SK-N-SH (cell line): ENCODE measurements at regions not wholly inside any gene's neighbourhood (a gene's known extent, or its start where the extent isn't known, plus 50 kb on each side); places are given as distances from the start of the nearest gene placed in this dataset.

Experiments used
- CTCF ChIA-PET: fragments of 300-600, 350-600 bp; formaldehyde crosslinking; extraction: SDS; loops from one replicate; lab custom pipeline; 2021; lab: Yijun Ruan, JAX
- POLR2A ChIA-PET: fragments of 350-600 bp; sonication (Branson Sonifier 250); formaldehyde crosslinking; extraction: SDS; loops from one replicate; lab custom pipeline; 2020; ENCODE audit warnings: antibody characterized with exemption, inconsistent platforms; lab: Yijun Ruan, JAX
- DNase-seq: peaks from one replicate; pipeline ENCODE4 v3.0.0; 2012
- H2AFZ ChIP-seq: fragments of 200-600 bp; sonication (generic); 2 replicates; pipeline ENCODE4 v1.8.1; 2016; ENCODE audit warnings: antibody characterized with exemption, mild to moderate bottlenecking, low read depth
- H3F3A ChIP-seq: fragments of 200-600 bp; sonication (generic); replicated peaks from 2 replicates; pipeline ENCODE3; 2016; ENCODE audit warnings: antibody characterized with exemption, mild to moderate bottlenecking; ENCODE audit not compliant: insufficient read depth
- H3K27ac ChIP-seq, 2 experiments: fragments of 200-500 bp in 1 of 2; fragments of 200-600 bp in 1 of 2; sonication (Bioruptor generic) in 1 of 2; sonication (generic), shearing (Covaris generic) in 1 of 2; 2 replicates each; pipeline versions ENCODE4 v1.5.1 to v1.6.1; 2014 to 2016; ENCODE audit warnings: low read depth in 2 of 2, inconsistent platforms in 1 of 2, low read length in 1 of 2, mild to moderate bottlenecking in 1 of 2, mixed read lengths in 1 of 2
- H3K27me3 ChIP-seq: fragments of 200-600 bp; sonication (generic), shearing (Covaris generic); 2 replicates; pipeline ENCODE4 v1.6.1; 2016; ENCODE audit warnings: mixed run types; ENCODE audit not compliant: insufficient read depth
- H3K36me3 ChIP-seq, 2 experiments: fragments of 200-500 bp in 1 of 2; fragments of 200-600 bp in 1 of 2; sonication (Bioruptor generic) in 1 of 2; sonication (generic) in 1 of 2; replicated peaks in 1 of 2; 2 replicates each; pipeline versions ENCODE3 to v1.5.1; 2014 to 2016; ENCODE audit warnings: low read length in 1 of 2, mild to moderate bottlenecking in 1 of 2; ENCODE audit not compliant: insufficient read depth in 2 of 2, control insufficient read depth in 1 of 2
- H3K4me1 ChIP-seq, 2 experiments: fragments of 200-500 bp in 1 of 2; fragments of 200-600 bp in 1 of 2; sonication (Bioruptor generic) in 1 of 2; sonication (generic), shearing (Covaris generic) in 1 of 2; 2 replicates each; pipeline versions ENCODE4 v1.5.1 to v1.6.1; 2014 to 2016; ENCODE audit warnings: low read depth in 1 of 2, low read length in 1 of 2, mixed run types in 1 of 2; ENCODE audit not compliant: insufficient read depth in 2 of 2, control insufficient read depth in 1 of 2
- H3K4me2 ChIP-seq: fragments of 200-600 bp; sonication (generic), shearing (Covaris generic); 2 replicates; pipeline ENCODE4 v1.6.1; 2017; ENCODE audit warnings: mixed run types
- H3K4me3 ChIP-seq, 2 experiments: fragments of 200-500 bp in 1 of 2; fragments of 200-600 bp in 1 of 2; sonication (Bioruptor generic) in 1 of 2; sonication (generic), shearing (Covaris generic) in 1 of 2; 2 replicates each; pipeline versions ENCODE4 v1.5.1 to v1.8.1; 2014 to 2016; ENCODE audit warnings: low read depth in 2 of 2, inconsistent platforms in 1 of 2, low read length in 1 of 2, mild to moderate bottlenecking in 1 of 2, mixed read lengths in 1 of 2, moderate library complexity in 1 of 2
- H3K79me2 ChIP-seq: fragments of 200-600 bp; sonication (generic); 2 replicates; pipeline ENCODE4 v1.8.1; 2017; ENCODE audit warnings: mild to moderate bottlenecking; ENCODE audit not compliant: insufficient read depth
- H3K9ac ChIP-seq: fragments of 200-600 bp; sonication (generic); 2 replicates; pipeline ENCODE4 v1.6.1; 2017; ENCODE audit warnings: mixed run types
- H3K9me2 ChIP-seq: fragments of 200-600 bp; sonication (generic); 2 replicates; pipeline ENCODE4 v1.6.1; 2017; ENCODE audit warnings: mixed run types
- H3K9me3 ChIP-seq: fragments of 200-600 bp; sonication (generic); 2 replicates; pipeline ENCODE4 v1.6.1; 2017; ENCODE audit warnings: mixed run types, mild to moderate bottlenecking, moderate library complexity
- H4K20me1 ChIP-seq: fragments of 200-600 bp; sonication (generic); 2 replicates; pipeline ENCODE4 v1.6.1; 2017; ENCODE audit warnings: mild to moderate bottlenecking, mixed run types; ENCODE audit not compliant: insufficient read depth
- CHD2 ChIP-seq: fragments of 150-350 bp; IDR thresholded peaks from 2 replicates; pipeline ENCODE4 v1.6.1; 2018; ENCODE audit warnings: low read length; ENCODE audit not compliant: partially characterized antibody
- CTCF ChIP-seq: fragments of 200-600 bp; sonication (generic); IDR thresholded peaks from 2 replicates; pipeline ENCODE4 v1.6.1; 2017; ENCODE audit warnings: antibody characterized with exemption, mild to moderate bottlenecking, moderate library complexity
- ELF1 ChIP-seq: IDR thresholded peaks from 2 replicates; pipeline ENCODE4 v1.4.0; 2012
- EZH2phosphoT487 ChIP-seq: fragments of 200-600 bp; sonication (generic); IDR thresholded peaks from 2 replicates; pipeline ENCODE4 v1.6.1; 2017; ENCODE audit warnings: low read depth, mixed run types, mild to moderate bottlenecking, antibody characterized with exemption, moderate library complexity, borderline replicate concordance
- FOXM1 ChIP-seq: IDR thresholded peaks from 2 replicates; pipeline ENCODE4 v1.4.0; 2012; ENCODE audit warnings: low read depth, mild to moderate bottlenecking
- GABPA ChIP-seq: IDR thresholded peaks from 2 replicates; pipeline ENCODE4 v1.4.0; 2012; ENCODE audit warnings: low read depth, mild to moderate bottlenecking
- GATA2 ChIP-seq: sonication (generic); formaldehyde crosslinking; IDR thresholded peaks from 2 replicates; pipeline ENCODE4 v1.5.0; 2020; ENCODE audit warnings: mild to moderate bottlenecking, missing genetic modification reagents
- MEF2A ChIP-seq: IDR thresholded peaks from 2 replicates; pipeline ENCODE4 v1.4.0; 2012; ENCODE audit warnings: low read depth, borderline replicate concordance
- NRF1 ChIP-seq: IDR thresholded peaks from 2 replicates; pipeline ENCODE4 v1.6.1; 2012; ENCODE audit warnings: low read depth, mild to moderate bottlenecking, low read length
- POLR2AphosphoS5 ChIP-seq: IDR thresholded peaks from 2 replicates; pipeline ENCODE4 v1.6.1; 2012; ENCODE audit warnings: low read depth, low read length
- RAD21 ChIP-seq: IDR thresholded peaks from 2 replicates; pipeline ENCODE4 v1.6.1; 2012; ENCODE audit warnings: mild to moderate bottlenecking, low read length
- REST ChIP-seq: IDR thresholded peaks from 2 replicates; pipeline ENCODE4 v1.6.1; 2012; ENCODE audit warnings: mild to moderate bottlenecking, low read depth, low read length, moderate library complexity
- RFX5 ChIP-seq: IDR thresholded peaks from 2 replicates; pipeline ENCODE4 v1.6.1; 2012; ENCODE audit warnings: mild to moderate bottlenecking, improper control_type of control experiment, low read length
- RXRA ChIP-seq: IDR thresholded peaks from 2 replicates; pipeline ENCODE4 v1.4.0; 2012; ENCODE audit warnings: low read depth, mild to moderate bottlenecking, borderline replicate concordance
- SMC3 ChIP-seq: IDR thresholded peaks from 2 replicates; pipeline ENCODE4 v1.6.1; 2012; ENCODE audit warnings: low read depth, low read length, improper control_type of control experiment
- USF1 ChIP-seq: IDR thresholded peaks from 2 replicates; pipeline ENCODE4 v1.4.0; 2012; ENCODE audit warnings: low read depth, borderline replicate concordance
- USF2 ChIP-seq: fragments of 150-350 bp; IDR thresholded peaks from 2 replicates; pipeline ENCODE4 v1.6.1; 2017; ENCODE audit warnings: antibody characterized with exemption, low read length, low read depth, borderline replicate concordance
- YY1 ChIP-seq: IDR thresholded peaks from 2 replicates; pipeline ENCODE4 v1.4.0; 2012; ENCODE audit warnings: low read depth, mild to moderate bottlenecking
- ZBTB33 ChIP-seq: IDR thresholded peaks from 2 replicates; pipeline ENCODE4 v1.4.0; 2012; ENCODE audit warnings: low read depth, borderline replicate concordance
- WGBS: methylation state at CpG from one replicate; pipeline ENCODE4 v1.1.6; 2017; ENCODE audit warnings: low lambda C conversion rate; 5-methylcytosine and 5-hydroxymethylcytosine counted together

- Histone ChIP-seq H3K36me3 (no peaks in the 10 kb centered on the region), H3K9ac (no peak overlapping the region), H3K27ac (no peak overlapping the region), H3F3A (no peaks in the 10 kb centered on the region), H3K79me2 (no peaks in the 10 kb centered on the region), H3K9me3 (no peaks in the 10 kb centered on the region), H4K20me1 (no peaks in the 10 kb centered on the region), H3K4me2 (no peak overlapping the region), H3K4me3 (no peak overlapping the region), H3K27me3 (no peaks in the 10 kb centered on the region), H2AFZ (no peak overlapping the region), H3K9me2 (no peaks in the 10 kb centered on the region; the same call in 1 of the 2 replicates), H3K4me1 (no peaks in the 10 kb centered on the region)
- TF ChIP-seq USF1 (no peak), USF2 (no peak), SMC3 (no peak), CTCF (no peak), GABPA (no peak), RAD21 (no peak), GATA2 (CRISPR knock-in tag) (no peak), ZBTB33 (no peak), RXRA (no peak), RFX5 (no peak), MEF2A (no peak), REST (no peak), YY1 (no peak), FOXM1 (no peak), ELF1 (no peak), POLR2AphosphoS5 (no peak), CHD2 (no peak), EZH2phosphoT487 (no peak), NRF1 (no peak)
- 14% methylated on average over 3 of the region's 3 CpGs for WGBS
- CTCF ChIA-PET, result no interaction called here
- POLR2A ChIA-PET, result no interaction called here
- no peak for DNase-seq
Measured at GRCh38 chr11:23490557-23491235, 630.4 kb upstream of the CCDC179 start.
